Trophoblast cell (in vitro differentiated cells and primary cell): ENCODE measurements at regions not wholly inside any gene's neighbourhood (a gene's known extent, or its start where the extent isn't known, plus 50 kb on each side); places are given as distances from the start of the nearest gene placed in this dataset.

ENCODE experiments used
- DNase-seq, 2 donors: peaks; one replicate each; pipeline ENCODE4 v3.0.0-alpha.2; 2016
- H2AFZ ChIP-seq: 2 replicates; pipeline ENCODE4 v1.6.1; 2013; ENCODE audit warnings: low read length, moderate library complexity, mild to moderate bottlenecking; ENCODE audit not compliant: insufficient read depth, poor library complexity
- H2AK5ac ChIP-seq: 2 replicates; pipeline ENCODE4 v1.6.1; 2013; ENCODE audit warnings: mild to moderate bottlenecking, low read length
- H2BK120ac ChIP-seq: 2 replicates; pipeline ENCODE4 v1.6.1; 2013; ENCODE audit warnings: low read length, mild to moderate bottlenecking, moderate library complexity; ENCODE audit not compliant: insufficient read depth, poor library complexity
- H2BK12ac ChIP-seq: 2 replicates; pipeline ENCODE4 v1.6.1; 2013; ENCODE audit warnings: mild to moderate bottlenecking, low read length, moderate library complexity
- H2BK5ac ChIP-seq: 2 replicates; pipeline ENCODE4 v1.6.1; 2013; ENCODE audit warnings: low read length, low read depth, moderate library complexity, mild to moderate bottlenecking; ENCODE audit not compliant: poor library complexity
- H3K14ac ChIP-seq: 2 replicates; pipeline ENCODE4 v1.6.1; 2013; ENCODE audit warnings: mild to moderate bottlenecking, low read length
- H3K18ac ChIP-seq: 2 replicates; pipeline ENCODE4 v1.6.1; 2013; ENCODE audit warnings: mild to moderate bottlenecking, low read length
- H3K23ac ChIP-seq: 2 replicates; pipeline ENCODE4 v1.6.1; 2013; ENCODE audit warnings: low read length
- H3K27ac ChIP-seq: 2 replicates; pipeline ENCODE4 v1.5.1; 2013; ENCODE audit warnings: low read depth, mild to moderate bottlenecking, inconsistent platforms, low read length, moderate library complexity
- H3K27me3 ChIP-seq: 2 replicates; pipeline ENCODE4 v1.6.1; 2013; ENCODE audit warnings: inconsistent platforms, mild to moderate bottlenecking, low read length, moderate library complexity; ENCODE audit not compliant: insufficient read depth
- H3K36me3 ChIP-seq, 2 experiments: 1 replicate in 1 of 2; 2 replicates in 1 of 2; pipeline ENCODE4 v1.6.1; 2013; ENCODE audit warnings: low read length in 2 of 2, mild to moderate bottlenecking in 2 of 2, moderate library complexity in 1 of 2; ENCODE audit not compliant: insufficient read depth in 2 of 2, control insufficient read depth in 1 of 2
- H3K4ac ChIP-seq: 2 replicates; pipeline ENCODE4 v1.6.1; 2013; ENCODE audit warnings: low read depth, mild to moderate bottlenecking, low read length, moderate library complexity
- H3K4me1 ChIP-seq, 2 experiments: 1 replicate in 1 of 2; 2 replicates in 1 of 2; pipeline ENCODE4 v1.6.1; 2013; ENCODE audit warnings: low read length in 2 of 2, mild to moderate bottlenecking in 2 of 2, moderate library complexity in 1 of 2; ENCODE audit not compliant: insufficient read depth in 2 of 2, control insufficient read depth in 1 of 2
- H3K4me2 ChIP-seq: 2 replicates; pipeline ENCODE4 v1.6.1; 2013; ENCODE audit warnings: inconsistent platforms, mild to moderate bottlenecking, low read length, moderate library complexity
- H3K4me3 ChIP-seq: 2 replicates; pipeline ENCODE4 v1.5.1; 2013; ENCODE audit warnings: mild to moderate bottlenecking, low read depth, low read length, inconsistent platforms
- H3K79me1 ChIP-seq: one replicate; pipeline ENCODE4 v1.6.1; 2013; ENCODE audit warnings: low read length
- H3K79me2 ChIP-seq: 2 replicates; pipeline ENCODE4 v1.6.1; 2013; ENCODE audit warnings: low read length, mild to moderate bottlenecking; ENCODE audit not compliant: control insufficient read depth, insufficient read depth, poor library complexity
- H3K9ac ChIP-seq: 2 replicates; pipeline ENCODE4 v1.6.1; 2013; ENCODE audit warnings: mild to moderate bottlenecking, low read length
- H3K9me3 ChIP-seq: 2 replicates; pipeline ENCODE4 v1.6.1; 2013; ENCODE audit warnings: low read depth, mild to moderate bottlenecking, control low read depth, inconsistent platforms, low read length; ENCODE audit not compliant: insufficient read depth
- H4K12ac ChIP-seq: 2 replicates; pipeline ENCODE4 v1.6.1; 2013; ENCODE audit warnings: low read depth, mild to moderate bottlenecking, low read length, moderate library complexity
- H4K8ac ChIP-seq: 2 replicates; pipeline ENCODE4 v1.6.1; 2013; ENCODE audit warnings: low read depth, mild to moderate bottlenecking, low read length, moderate library complexity
- H4K91ac ChIP-seq: one replicate; pipeline ENCODE4 v1.6.1; 2013; ENCODE audit warnings: low read depth, mild to moderate bottlenecking, low read length, moderate library complexity
- WGBS: extraction: QIAGEN DNeasy Blood & Tissue Kit; methylation state at CpG from one replicate; pipeline ENCODE4 v1.1.7; 2013; ENCODE audit warnings: missing lambda C conversion rate; ENCODE audit not compliant: insufficient read length, insufficient coverage; ENCODE audit errors: extremely low coverage; 5-methylcytosine and 5-hydroxymethylcytosine counted together

- Histone ChIP-seq H3K4me2 (no peak overlapping the region), H4K12ac (no peak overlapping the region), H3K18ac (no peak overlapping the region), H3K27ac (no peak overlapping the region), H3K4me1 (no peaks in the 10 kb centered on the region), H4K91ac (no peak overlapping the region), H3K9me3 (peaks cover 3% of the 10 kb centered on the region), H4K8ac (no peak overlapping the region), H2AK5ac (no peak overlapping the region), H3K27me3 (no peaks in the 10 kb centered on the region), H2BK5ac (no peak overlapping the region), H3K23ac (no peak overlapping the region), H2BK12ac (no peak overlapping the region), H3K14ac (no peak overlapping the region), H3K4me3 (no peak overlapping the region), H3K36me3 (no peaks in the 10 kb centered on the region), H3K79me1 (no peaks in the 10 kb centered on the region), H3K4ac (no peak overlapping the region), H2BK120ac (no peak overlapping the region), H3K79me2 (no peaks in the 10 kb centered on the region), H2AFZ (no peak overlapping the region), H3K9ac (no peak overlapping the region)
- no CpG with 5 or more reads among the region's 14 CpGs for WGBS
- no peak for DNase-seq
These were observed 51.0 kb upstream of the SORCS2 start for GRCh38 chr4:7141151-7141834.

GRCh38 chr4:7140692-7141069 is 51.7 kb upstream of the SORCS2 start:
- H3K14ac ChIP-seq = no peak overlapping the region
- no peaks in the 10 kb centered on the region for H3K4me1 ChIP-seq
- no peak overlapping the region for H3K4me3 ChIP-seq
- no peak overlapping the region for H2BK12ac ChIP-seq
- no peaks in the 10 kb centered on the region for H3K36me3 ChIP-seq
- no peak overlapping the region for H4K8ac ChIP-seq
- WGBS = no CpG with 5 or more reads among the region's 8 CpGs
- H3K9ac ChIP-seq = no peak overlapping the region
- H3K9me3 ChIP-seq = peaks cover 3% of the 10 kb centered on the region
- H3K18ac ChIP-seq = no peak overlapping the region
- H4K91ac ChIP-seq = no peak overlapping the region
- H3K79me1 ChIP-seq = no peaks in the 10 kb centered on the region
- H3K27ac ChIP-seq = no peak overlapping the region
- H3K4ac ChIP-seq = no peak overlapping the region
- H2AK5ac ChIP-seq = no peak overlapping the region
- H2BK120ac ChIP-seq = no peak overlapping the region
- no peak overlapping the region for H3K23ac ChIP-seq
- no peak overlapping the region for H3K4me2 ChIP-seq
- H4K12ac ChIP-seq = no peak overlapping the region
- no peak for DNase-seq
- no peaks in the 10 kb centered on the region for H3K79me2 ChIP-seq
- no peak overlapping the region for H2AFZ ChIP-seq
- H2BK5ac ChIP-seq = no peak overlapping the region
- H3K27me3 ChIP-seq = no peaks in the 10 kb centered on the region

- H3K27me3 ChIP-seq = no peaks in the 10 kb centered on the region
- no peak overlapping the region for H3K14ac ChIP-seq
- no peak overlapping the region for H2AK5ac ChIP-seq
- H3K23ac ChIP-seq = no peak overlapping the region
- H2BK12ac ChIP-seq = no peak overlapping the region
- peaks cover 3% of the 10 kb centered on the region for H3K9me3 ChIP-seq
- H2BK120ac ChIP-seq = no peak overlapping the region
- no peak overlapping the region for H3K4me2 ChIP-seq
- no peak overlapping the region for H3K9ac ChIP-seq
- no peak overlapping the region for H3K4me3 ChIP-seq
- H3K4ac ChIP-seq = no peak overlapping the region
- no peaks in the 10 kb centered on the region for H3K36me3 ChIP-seq
- H3K4me1 ChIP-seq = no peaks in the 10 kb centered on the region
- WGBS = no CpG with 5 or more reads among the region's 11 CpGs
- no peak overlapping the region for H2BK5ac ChIP-seq
- DNase-seq = no peak
- no peaks in the 10 kb centered on the region for H3K79me2 ChIP-seq
- no peak overlapping the region for H2AFZ ChIP-seq
- no peak overlapping the region for H4K91ac ChIP-seq
- H4K8ac ChIP-seq = no peak overlapping the region
- no peak overlapping the region for H4K12ac ChIP-seq
- no peaks in the 10 kb centered on the region for H3K79me1 ChIP-seq
- H3K27ac ChIP-seq = no peak overlapping the region
- no peak overlapping the region for H3K18ac ChIP-seq
These were observed 52.2 kb upstream of the SORCS2 start for GRCh38 chr4:7140062-7140691.

GRCh38 chr4:7139167-7139982 is 53.0 kb upstream of the SORCS2 start:
- H3K23ac ChIP-seq = no peak overlapping the region
- no peaks in the 10 kb centered on the region for H3K79me2 ChIP-seq
- no peak overlapping the region for H3K4ac ChIP-seq
- no peak overlapping the region for H2AFZ ChIP-seq
- H3K14ac ChIP-seq = no peak overlapping the region
- H3K18ac ChIP-seq = no peak overlapping the region
- peaks cover 3% of the 10 kb centered on the region for H3K9me3 ChIP-seq
- no peaks in the 10 kb centered on the region for H3K27me3 ChIP-seq
- no peak overlapping the region for H3K4me3 ChIP-seq
- no peak overlapping the region for H4K8ac ChIP-seq
- no CpG with 5 or more reads among the region's 12 CpGs for WGBS
- DNase-seq = no peak
- no peak overlapping the region for H3K27ac ChIP-seq
- H2BK120ac ChIP-seq = no peak overlapping the region
- peak overlapping the region; percentile 18 for H3K9ac ChIP-seq
- no peaks in the 10 kb centered on the region for H3K36me3 ChIP-seq
- no peaks in the 10 kb centered on the region for H3K4me1 ChIP-seq
- H4K91ac ChIP-seq = no peak overlapping the region
- H2AK5ac ChIP-seq = no peak overlapping the region
- no peak overlapping the region for H2BK12ac ChIP-seq
- no peaks in the 10 kb centered on the region for H3K79me1 ChIP-seq
- no peak overlapping the region for H2BK5ac ChIP-seq
- no peak overlapping the region for H3K4me2 ChIP-seq
- H4K12ac ChIP-seq = no peak overlapping the region
